ENCODE measurements at regions not wholly inside any gene's neighbourhood (a gene's known extent, or its start where the extent isn't known, plus 50 kb on each side); places are given as distances from the start of the nearest gene placed in this dataset.

GRCh38 chr18:29078273-29078672 is 901.3 kb upstream of the CDH2 start:
- Mint-ChIP-seq H3K4me1 (no peaks in the 10 kb centered on the region), H3K36me3 (no peaks in the 10 kb centered on the region), H3K4me3 (no peak overlapping the region), H3K9me3 (no peaks in the 10 kb centered on the region), H3K27ac (no peak overlapping the region), H3K27me3 (no peaks in the 10 kb centered on the region)
- no peak for ATAC-seq (replicated peaks)
- no peak for DNase-seq

- no peaks in the 10 kb centered on the region for H3K27me3 Mint-ChIP-seq
- no peak overlapping the region for H3K4me3 Mint-ChIP-seq
- no peaks in the 10 kb centered on the region for H3K36me3 Mint-ChIP-seq
- no peaks in the 10 kb centered on the region for H3K4me1 Mint-ChIP-seq
- peaks cover 0 to 2% of the 10 kb centered on the region in 2 donors for H3K9me3 Mint-ChIP-seq
- ATAC-seq (replicated peaks) = no peak
- H3K27ac Mint-ChIP-seq = no peak overlapping the region
- no peak for DNase-seq
Measured at GRCh38 chr18:29077344-29077743, 900.4 kb upstream of the CDH2 start.

- Mint-ChIP-seq H3K4me1 (no peaks in the 10 kb centered on the region), H3K9me3 (peaks cover 0 to 2% of the 10 kb centered on the region in 2 donors), H3K4me3 (no peak overlapping the region), H3K27ac (no peak overlapping the region), H3K27me3 (no peaks in the 10 kb centered on the region), H3K36me3 (no peaks in the 10 kb centered on the region)
- DNase-seq (no peak), ATAC-seq (replicated peaks) (no peak)
Measured at GRCh38 chr18:29076645-29077044, 899.7 kb upstream of the CDH2 start.

- no peaks in the 10 kb centered on the region for H3K36me3 Mint-ChIP-seq
- no peaks in the 10 kb centered on the region for H3K4me1 Mint-ChIP-seq
- no peak for ATAC-seq (replicated peaks)
- H3K27ac Mint-ChIP-seq = no peak overlapping the region
- peaks cover 0 to 2% of the 10 kb centered on the region in 2 donors for H3K9me3 Mint-ChIP-seq
- no peak overlapping the region for H3K4me3 Mint-ChIP-seq
- H3K27me3 Mint-ChIP-seq = no peaks in the 10 kb centered on the region
- no peak for DNase-seq
Measured at GRCh38 chr18:29074147-29074546, 897.2 kb upstream of the CDH2 start.

- H3K4me1 Mint-ChIP-seq = no peaks in the 10 kb centered on the region
- no peak overlapping the region for H3K27ac Mint-ChIP-seq
- no peaks in the 10 kb centered on the region for H3K27me3 Mint-ChIP-seq
- DNase-seq = no peak
- H3K9me3 Mint-ChIP-seq = peaks cover 0 to 2% of the 10 kb centered on the region in 2 donors
- no peaks in the 10 kb centered on the region for H3K36me3 Mint-ChIP-seq
- H3K4me3 Mint-ChIP-seq = no peak overlapping the region
- no peak for ATAC-seq (replicated peaks)
Measured at GRCh38 chr18:29071869-29072268, 894.9 kb upstream of the CDH2 start.

GRCh38 chr18:29063346-29063745 is 886.4 kb upstream of the CDH2 start:
- H3K36me3 Mint-ChIP-seq = no peaks in the 10 kb centered on the region
- H3K9me3 Mint-ChIP-seq = peaks cover 4 to 13% of the 10 kb centered on the region in 2 donors
- DNase-seq (no peak), ATAC-seq (replicated peaks) (no peak)
- no peaks in the 10 kb centered on the region for H3K27me3 Mint-ChIP-seq
- no peak overlapping the region for H3K27ac Mint-ChIP-seq
- no peak overlapping the region for H3K4me3 Mint-ChIP-seq
- H3K4me1 Mint-ChIP-seq = peaks cover 0 to 3% of the 10 kb centered on the region in 2 donors

- Mint-ChIP-seq H3K4me1 (peaks cover 0 to 3% of the 10 kb centered on the region in 2 donors), H3K9me3 (peaks cover 4 to 13% of the 10 kb centered on the region in 2 donors), H3K36me3 (no peaks in the 10 kb centered on the region), H3K27ac (no peak overlapping the region), H3K4me3 (no peak overlapping the region), H3K27me3 (no peaks in the 10 kb centered on the region)
- ATAC-seq (replicated peaks) (no peak), DNase-seq (no peak)
Measured at GRCh38 chr18:29062921-29063320, 886.0 kb upstream of the CDH2 start.

GRCh38 chr18:29060349-29060748 is 883.4 kb upstream of the CDH2 start:
- Mint-ChIP-seq H3K9me3 (peaks cover 3 to 9% of the 10 kb centered on the region in 2 donors), H3K4me1 (peaks cover 0 to 3% of the 10 kb centered on the region in 2 donors), H3K36me3 (no peaks in the 10 kb centered on the region), H3K27ac (no peak overlapping the region), H3K4me3 (no peak overlapping the region), H3K27me3 (no peaks in the 10 kb centered on the region)
- DNase-seq (no peak), ATAC-seq (replicated peaks) (peak in 1 of 2 donors; percentile 25)

GRCh38 chr18:29057703-29058102 is 880.8 kb upstream of the CDH2 start:
- no peak overlapping the region for H3K4me3 Mint-ChIP-seq
- peaks cover 0 to 3% of the 10 kb centered on the region in 2 donors for H3K4me1 Mint-ChIP-seq
- H3K9me3 Mint-ChIP-seq = peaks cover 3 to 9% of the 10 kb centered on the region in 2 donors
- ATAC-seq (replicated peaks) (no peak), DNase-seq (no peak)
- H3K27me3 Mint-ChIP-seq = no peaks in the 10 kb centered on the region
- H3K36me3 Mint-ChIP-seq = no peaks in the 10 kb centered on the region
- no peak overlapping the region for H3K27ac Mint-ChIP-seq

- DNase-seq = no peak
- ATAC-seq (replicated peaks) = no peak
- Mint-ChIP-seq H3K9me3 (peaks cover 5 to 7% of the 10 kb centered on the region in 2 donors), H3K36me3 (no peaks in the 10 kb centered on the region), H3K27me3 (no peaks in the 10 kb centered on the region), H3K27ac (no peak overlapping the region), H3K4me3 (no peak overlapping the region), H3K4me1 (peaks cover 0 to 3% of the 10 kb centered on the region in 2 donors)
Measured at GRCh38 chr18:29056800-29057199, 879.9 kb upstream of the CDH2 start.

GRCh38 chr18:29041976-29042375 is 865.0 kb upstream of the CDH2 start:
- H3K4me1 Mint-ChIP-seq = no peaks in the 10 kb centered on the region
- ATAC-seq (replicated peaks) (no peak), DNase-seq (no peak)
- peaks cover 15 to 16% of the 10 kb centered on the region in 2 donors for H3K9me3 Mint-ChIP-seq
- no peaks in the 10 kb centered on the region for H3K36me3 Mint-ChIP-seq
- H3K27me3 Mint-ChIP-seq = no peaks in the 10 kb centered on the region
- no peak overlapping the region for H3K4me3 Mint-ChIP-seq
- no peak overlapping the region for H3K27ac Mint-ChIP-seq

GRCh38 chr18:29034113-29034856 is 857.4 kb upstream of the CDH2 start:
- no peak for DNase-seq
- Mint-ChIP-seq H3K27me3 (no peaks in the 10 kb centered on the region), H3K27ac (no peak overlapping the region)

GRCh38 chr18:29028560-29028959 is 851.6 kb upstream of the CDH2 start:
- ATAC-seq (replicated peaks) (no peak), DNase-seq (no peak)
- no peaks in the 10 kb centered on the region for H3K27me3 Mint-ChIP-seq
- H3K9me3 Mint-ChIP-seq = peaks cover 0 to 2% of the 10 kb centered on the region in 2 donors
- H3K4me1 Mint-ChIP-seq = no peaks in the 10 kb centered on the region
- no peaks in the 10 kb centered on the region for H3K36me3 Mint-ChIP-seq
- H3K4me3 Mint-ChIP-seq = no peak overlapping the region
- no peak overlapping the region for H3K27ac Mint-ChIP-seq

More at GRCh38 chr18:29034113-29034856, 857.4 kb upstream of the CDH2 start:
- Mint-ChIP-seq H3K4me3 (no peak overlapping the region), H3K36me3 (no peaks in the 10 kb centered on the region), H3K9me3 (peaks cover 1 to 7% of the 10 kb centered on the region in 2 donors), H3K4me1 (no peaks in the 10 kb centered on the region)
- ATAC-seq (replicated peaks) = no peak

GRCh38 chr18:29018976-29019375 is 842.0 kb upstream of the CDH2 start:
- Mint-ChIP-seq H3K4me1 (no peaks in the 10 kb centered on the region), H3K27ac (no peak overlapping the region), H3K36me3 (no peaks in the 10 kb centered on the region), H3K27me3 (no peaks in the 10 kb centered on the region), H3K9me3 (peaks cover 2 to 3% of the 10 kb centered on the region in 2 donors), H3K4me3 (no peak overlapping the region)
- ATAC-seq (replicated peaks) (no peak), DNase-seq (no peak)

GRCh38 chr18:29012883-29013465 is 836.0 kb upstream of the CDH2 start:
- peak in 1 of 2 donors; percentile 14 for ATAC-seq (replicated peaks)
- H3K4me1 Mint-ChIP-seq = no peaks in the 10 kb centered on the region
- no peak overlapping the region for H3K27ac Mint-ChIP-seq
- no peak for DNase-seq
- H3K36me3 Mint-ChIP-seq = no peaks in the 10 kb centered on the region
- H3K27me3 Mint-ChIP-seq = no peaks in the 10 kb centered on the region
- H3K9me3 Mint-ChIP-seq = peaks cover 2 to 3% of the 10 kb centered on the region in 2 donors
- H3K4me3 Mint-ChIP-seq = no peak overlapping the region
